IgD-negative memory B cell (primary cell): ENCODE measurements at regions not wholly inside any gene's neighbourhood (a gene's known extent, or its start where the extent isn't known, plus 50 kb on each side); places are given as distances from the start of the nearest gene placed in this dataset.

Experiments
- H3K27ac Mint-ChIP-seq, 3 donors: one replicate each; pipeline ENCODE4 v1.8.0; 2020 to 2022; ENCODE audit warnings: mild to moderate bottlenecking in 3 of 3, mixed read lengths in 3 of 3, moderate library complexity in 1 of 3
- H3K27me3 Mint-ChIP-seq: one replicate; pipeline ENCODE4 v1.8.0; 2021; ENCODE audit warnings: mixed read lengths
- H3K36me3 Mint-ChIP-seq: one replicate; pipeline ENCODE4 v1.8.0; 2020; ENCODE audit warnings: mild to moderate bottlenecking, mixed read lengths
- H3K4me1 Mint-ChIP-seq, 3 donors: one replicate each; pipeline ENCODE4 v1.8.0; 2020 to 2022; ENCODE audit warnings: mixed read lengths in 3 of 3, mild to moderate bottlenecking in 1 of 3
- H3K4me3 Mint-ChIP-seq, 4 donors: one replicate each; pipeline ENCODE4 v1.8.0; 2020 to 2022; ENCODE audit warnings: mild to moderate bottlenecking in 4 of 4, mixed read lengths in 4 of 4, moderate library complexity in 3 of 4
- H3K9me3 Mint-ChIP-seq, 3 donors: one replicate each; pipeline ENCODE4 v1.8.0; 2020 to 2021; ENCODE audit warnings: mixed read lengths in 3 of 3, mild to moderate bottlenecking in 1 of 3

- Mint-ChIP-seq H3K9me3 (peaks cover 8 to 22% (median 11%) of the 10 kb centered on the region in 3 donors), H3K36me3 (no peaks in the 10 kb centered on the region), H3K4me3 (no peak overlapping the region), H3K4me1 (no peaks in the 10 kb centered on the region), H3K27me3 (no peaks in the 10 kb centered on the region), H3K27ac (peak overlapping the region in 1 of 3 donors; percentile 17)
Measured at GRCh38 chr4:11894221-11894620, 465.5 kb upstream of the HS3ST1 start.

DNA sequence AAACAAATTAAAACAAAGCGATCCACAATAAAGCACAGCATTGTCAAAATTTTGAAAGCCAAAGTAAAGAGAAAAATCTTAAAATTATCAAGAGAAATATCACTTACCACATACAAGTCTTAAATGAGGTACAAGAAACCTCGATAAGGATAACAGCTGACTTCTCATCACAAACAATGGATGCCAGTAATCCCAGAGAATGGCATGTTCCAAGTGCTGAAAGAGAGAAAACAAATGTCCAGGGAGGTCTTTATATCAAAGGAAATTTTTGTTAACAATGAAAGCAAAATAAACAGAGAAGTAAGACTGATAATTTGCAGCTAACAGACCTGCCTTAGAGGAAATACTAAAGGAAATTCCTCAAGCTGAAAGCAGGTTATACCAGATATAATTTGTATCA, 460.4 kb upstream of the HS3ST1 start:
- Mint-ChIP-seq H3K4me1 (no peaks in the 10 kb centered on the region), H3K36me3 (no peaks in the 10 kb centered on the region), H3K9me3 (peaks cover 0 to 2% (median 1%) of the 10 kb centered on the region in 3 donors), H3K27me3 (no peaks in the 10 kb centered on the region), H3K4me3 (no peak overlapping the region), H3K27ac (no peak overlapping the region)

DNA sequence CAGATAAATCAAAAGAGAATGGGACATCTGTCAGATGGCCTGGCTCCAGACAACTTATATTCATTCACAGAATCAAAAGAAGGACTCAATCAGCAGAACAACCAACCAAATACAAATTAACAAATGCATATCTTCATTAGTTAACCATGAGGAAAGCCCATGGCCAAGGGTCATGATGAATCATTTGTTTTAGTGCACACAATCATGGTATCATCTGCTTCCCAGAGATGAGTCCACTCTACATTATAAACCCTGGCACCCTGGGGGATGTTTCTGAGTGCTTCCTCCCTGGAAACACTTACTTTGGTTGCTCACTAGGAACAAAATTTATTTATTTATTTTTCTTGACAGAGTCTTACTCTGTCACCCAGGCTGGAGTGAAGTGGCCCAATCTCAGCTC, 453.3 kb upstream of the HS3ST1 start:
- Mint-ChIP-seq H3K9me3 (peaks cover 0 to 2% (median 0%) of the 10 kb centered on the region in 3 donors), H3K27me3 (no peaks in the 10 kb centered on the region), H3K27ac (no peak overlapping the region), H3K4me1 (no peaks in the 10 kb centered on the region), H3K36me3 (no peaks in the 10 kb centered on the region), H3K4me3 (no peak overlapping the region)

DNA sequence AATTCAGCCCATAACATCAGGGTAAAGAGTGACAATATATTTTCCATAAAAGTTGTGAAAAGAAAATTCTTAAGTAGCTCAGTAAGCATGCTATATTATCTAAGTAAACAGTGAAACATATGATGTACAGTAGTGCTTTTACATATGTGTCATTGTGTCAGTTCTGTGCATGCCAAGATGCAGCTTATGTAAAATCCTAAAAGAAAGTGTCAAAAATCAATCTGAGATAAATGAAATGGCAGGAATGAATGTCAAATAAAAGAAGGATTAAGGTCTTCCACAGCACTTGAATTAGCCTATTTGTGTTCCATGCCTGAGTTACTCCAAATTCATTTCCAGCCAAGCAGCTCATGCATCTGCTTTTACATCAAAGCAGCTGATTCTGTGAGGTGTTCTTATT, 452.7 kb upstream of the HS3ST1 start:
- H3K4me3 Mint-ChIP-seq: no peak overlapping the region
- H3K36me3 Mint-ChIP-seq: peaks cover 2% of the 10 kb centered on the region
- H3K27ac Mint-ChIP-seq: no peak overlapping the region
- no peaks in the 10 kb centered on the region for H3K4me1 Mint-ChIP-seq
- peaks cover 3 to 5% (median 4%) of the 10 kb centered on the region in 3 donors for H3K9me3 Mint-ChIP-seq
- H3K27me3 Mint-ChIP-seq: no peaks in the 10 kb centered on the region

DNA sequence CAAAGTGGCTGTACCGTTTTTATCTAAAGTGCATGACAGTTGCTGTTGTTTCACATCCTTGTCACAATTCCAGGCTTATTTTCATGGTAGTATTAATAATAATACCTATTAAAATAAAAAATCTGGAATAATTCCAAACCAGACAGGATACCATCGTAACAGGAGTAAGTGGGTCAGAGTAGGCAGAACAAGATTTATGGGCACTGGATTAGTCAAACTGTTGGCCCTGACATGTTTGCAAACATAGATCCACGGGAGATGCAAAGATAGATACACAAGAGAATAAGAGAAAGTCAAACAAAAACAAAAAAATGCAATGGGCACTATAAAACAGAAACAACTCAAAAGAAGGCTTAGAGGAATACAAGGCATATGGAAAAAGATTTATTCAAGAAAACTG, 449.5 kb upstream of the HS3ST1 start:
- Mint-ChIP-seq H3K27me3 (no peaks in the 10 kb centered on the region), H3K36me3 (peaks cover 2% of the 10 kb centered on the region), H3K9me3 (peaks cover 4 to 5% (median 5%) of the 10 kb centered on the region in 3 donors), H3K27ac (no peak overlapping the region), H3K4me3 (no peak overlapping the region), H3K4me1 (no peaks in the 10 kb centered on the region)

DNA sequence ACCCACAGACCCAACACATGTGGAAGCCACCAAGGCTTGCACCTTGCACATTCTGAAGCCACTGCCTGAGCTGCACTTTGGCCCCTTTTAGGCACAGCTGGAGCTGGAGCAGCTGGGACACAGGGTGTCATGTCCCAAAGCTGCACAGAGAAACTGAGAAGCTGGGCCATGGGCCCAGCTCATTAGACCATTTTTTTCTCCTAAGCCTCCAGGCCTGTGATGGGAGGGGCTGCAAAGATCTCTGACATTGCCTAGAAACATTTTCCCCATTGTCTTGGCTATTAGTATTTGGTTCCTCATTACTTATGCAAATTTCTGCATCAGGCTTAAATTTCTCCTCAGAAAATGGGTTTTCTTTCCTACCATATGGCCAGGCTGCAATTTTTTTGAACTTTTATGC, 447.4 kb upstream of the HS3ST1 start:
- Mint-ChIP-seq H3K36me3 (peaks cover 2% of the 10 kb centered on the region), H3K4me3 (no peak overlapping the region), H3K9me3 (peaks cover 4 to 5% (median 5%) of the 10 kb centered on the region in 3 donors), H3K4me1 (no peaks in the 10 kb centered on the region), H3K27ac (no peak overlapping the region), H3K27me3 (no peaks in the 10 kb centered on the region)

DNA sequence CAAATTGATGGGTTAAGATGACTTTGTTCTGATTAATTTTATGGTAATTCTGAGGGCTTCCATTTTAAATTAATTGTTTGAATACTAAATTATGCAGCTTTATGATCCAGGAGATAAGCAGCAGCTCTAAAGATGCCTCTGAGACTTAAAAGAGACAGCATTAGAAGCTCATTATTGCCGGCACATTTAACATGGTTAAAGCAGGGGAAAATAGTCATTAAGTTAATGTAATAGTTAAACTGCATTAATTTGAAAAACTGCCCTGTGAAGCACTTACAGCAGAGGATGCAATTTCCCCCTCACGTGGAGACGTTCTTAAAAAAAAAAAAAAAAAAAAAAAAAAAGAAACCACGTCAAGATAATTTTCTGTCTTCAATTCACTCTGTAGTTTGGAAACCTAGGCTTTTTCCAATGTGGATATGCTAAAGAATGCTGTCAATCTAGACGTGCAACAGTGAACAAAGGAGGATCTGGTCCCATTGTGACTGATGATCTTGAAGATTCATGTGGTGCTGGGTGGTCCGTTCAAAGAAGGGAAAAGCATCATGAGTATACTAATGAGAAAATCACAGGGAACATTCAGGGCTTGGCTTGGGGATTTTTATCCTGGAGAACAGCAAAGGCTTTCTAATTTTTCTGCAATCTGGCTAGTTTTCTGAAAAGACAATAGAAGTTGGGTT, 440.6 kb upstream of the HS3ST1 start:
- H3K4me3 Mint-ChIP-seq: no peak overlapping the region
- H3K4me1 Mint-ChIP-seq: no peaks in the 10 kb centered on the region
- H3K36me3 Mint-ChIP-seq: no peaks in the 10 kb centered on the region
- H3K27ac Mint-ChIP-seq: no peak overlapping the region
- H3K9me3 Mint-ChIP-seq: peaks cover 0 to 1% (median 0%) of the 10 kb centered on the region in 3 donors
- no peaks in the 10 kb centered on the region for H3K27me3 Mint-ChIP-seq

DNA sequence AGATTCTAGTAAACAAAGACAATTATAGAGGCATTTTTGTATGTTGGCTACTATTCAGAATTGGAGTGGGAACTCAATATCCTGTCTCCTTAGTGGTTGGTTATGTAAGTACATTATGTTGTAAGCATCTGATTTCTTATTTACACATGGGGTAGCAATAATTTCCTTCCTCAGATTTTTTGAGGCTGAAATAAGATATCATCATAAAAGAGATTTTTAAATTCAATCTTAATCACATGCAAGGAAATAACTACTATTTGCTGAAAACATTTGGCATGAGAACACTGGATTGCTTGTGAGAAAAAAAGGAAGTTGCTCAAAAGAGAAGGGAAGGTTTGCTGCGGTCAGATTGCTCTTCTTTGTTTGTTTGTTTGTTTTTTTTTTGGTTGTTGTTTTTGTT, 437.7 kb upstream of the HS3ST1 start:
- Mint-ChIP-seq H3K4me1 (no peaks in the 10 kb centered on the region), H3K4me3 (no peak overlapping the region), H3K9me3 (peaks cover 0 to 2% (median 1%) of the 10 kb centered on the region in 3 donors), H3K27me3 (no peaks in the 10 kb centered on the region), H3K36me3 (no peaks in the 10 kb centered on the region), H3K27ac (no peak overlapping the region)

DNA sequence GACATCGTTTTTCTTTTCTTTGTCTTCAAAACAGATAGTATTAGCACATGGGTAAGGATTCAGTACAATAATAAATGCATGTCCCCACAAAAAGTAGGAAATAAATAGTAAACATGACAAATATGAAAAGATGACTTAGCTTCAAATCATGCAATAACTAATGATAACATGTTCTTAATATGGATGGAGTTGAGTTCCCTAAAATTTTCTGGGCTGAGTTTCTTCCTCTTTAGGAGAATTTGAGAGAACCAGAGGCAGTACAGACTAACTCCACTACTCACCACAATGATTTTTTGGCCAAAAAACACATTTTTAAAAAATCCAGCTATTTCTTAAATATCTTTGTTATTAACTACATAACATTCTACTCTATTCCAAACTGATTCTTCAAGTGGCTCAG, 432.3 kb upstream of the HS3ST1 start:
- no peaks in the 10 kb centered on the region for H3K36me3 Mint-ChIP-seq
- no peaks in the 10 kb centered on the region for H3K4me1 Mint-ChIP-seq
- H3K27ac Mint-ChIP-seq: no peak overlapping the region
- peaks cover 0 to 2% (median 1%) of the 10 kb centered on the region in 3 donors for H3K9me3 Mint-ChIP-seq
- no peak overlapping the region for H3K4me3 Mint-ChIP-seq
- no peaks in the 10 kb centered on the region for H3K27me3 Mint-ChIP-seq

- Mint-ChIP-seq H3K36me3 (no peaks in the 10 kb centered on the region), H3K27ac (no peak overlapping the region), H3K27me3 (no peaks in the 10 kb centered on the region), H3K4me1 (no peaks in the 10 kb centered on the region), H3K9me3 (peaks cover 0 to 1% (median 0%) of the 10 kb centered on the region in 3 donors), H3K4me3 (no peak overlapping the region)
Measured at GRCh38 chr4:11857881-11858280, 429.2 kb upstream of the HS3ST1 start.

- Mint-ChIP-seq H3K36me3 (no peaks in the 10 kb centered on the region), H3K27ac (no peak overlapping the region), H3K9me3 (no peaks in the 10 kb centered on the region), H3K4me3 (no peak overlapping the region), H3K4me1 (no peaks in the 10 kb centered on the region), H3K27me3 (peaks cover 1% of the 10 kb centered on the region)
Measured at GRCh38 chr4:11847167-11847566, 418.5 kb upstream of the HS3ST1 start.

DNA sequence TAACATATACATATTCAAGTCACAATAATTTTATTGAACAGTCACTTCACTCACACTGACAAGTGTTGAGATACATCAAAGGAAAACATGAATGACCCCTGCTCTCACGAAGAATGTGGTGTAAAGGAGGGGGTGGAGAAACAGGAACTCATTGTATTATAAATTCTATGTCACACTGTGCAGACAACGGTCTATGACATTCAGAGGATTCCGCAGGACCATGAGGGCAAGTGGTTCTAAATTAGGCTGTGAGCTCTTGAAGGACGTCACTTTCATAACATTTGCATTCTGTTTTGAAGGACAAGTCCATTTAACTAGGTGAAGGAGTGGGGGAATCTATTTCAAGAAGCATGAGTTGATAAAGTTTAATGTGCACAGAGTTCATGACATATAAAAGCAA, 415.2 kb upstream of the HS3ST1 start:
- Mint-ChIP-seq H3K4me1 (no peaks in the 10 kb centered on the region), H3K36me3 (no peaks in the 10 kb centered on the region), H3K4me3 (no peak overlapping the region), H3K27me3 (peaks cover 1% of the 10 kb centered on the region), H3K27ac (no peak overlapping the region), H3K9me3 (no peaks in the 10 kb centered on the region)

DNA sequence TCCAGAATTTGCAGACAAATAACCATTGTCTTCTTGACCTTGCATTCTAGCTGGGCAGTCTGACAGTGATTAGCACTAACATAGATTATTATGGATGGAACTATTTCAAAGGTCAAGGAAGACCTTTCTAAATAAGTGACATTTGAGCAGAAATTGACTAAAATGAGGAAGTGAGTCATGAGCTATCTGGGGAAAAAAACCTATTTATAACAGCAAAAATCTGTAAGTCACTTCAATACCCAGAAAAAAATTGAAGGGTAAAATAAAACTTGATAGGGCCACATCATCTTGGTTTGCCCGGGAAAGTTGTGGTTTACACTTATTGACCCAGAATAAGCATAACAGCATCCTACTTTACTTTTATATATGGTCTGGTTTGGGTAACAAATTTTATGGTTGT, 414.6 kb upstream of the HS3ST1 start:
- no peak overlapping the region for H3K4me3 Mint-ChIP-seq
- H3K36me3 Mint-ChIP-seq: no peaks in the 10 kb centered on the region
- no peaks in the 10 kb centered on the region for H3K9me3 Mint-ChIP-seq
- peaks cover 1% of the 10 kb centered on the region for H3K27me3 Mint-ChIP-seq
- H3K4me1 Mint-ChIP-seq: no peaks in the 10 kb centered on the region
- no peak overlapping the region for H3K27ac Mint-ChIP-seq

DNA sequence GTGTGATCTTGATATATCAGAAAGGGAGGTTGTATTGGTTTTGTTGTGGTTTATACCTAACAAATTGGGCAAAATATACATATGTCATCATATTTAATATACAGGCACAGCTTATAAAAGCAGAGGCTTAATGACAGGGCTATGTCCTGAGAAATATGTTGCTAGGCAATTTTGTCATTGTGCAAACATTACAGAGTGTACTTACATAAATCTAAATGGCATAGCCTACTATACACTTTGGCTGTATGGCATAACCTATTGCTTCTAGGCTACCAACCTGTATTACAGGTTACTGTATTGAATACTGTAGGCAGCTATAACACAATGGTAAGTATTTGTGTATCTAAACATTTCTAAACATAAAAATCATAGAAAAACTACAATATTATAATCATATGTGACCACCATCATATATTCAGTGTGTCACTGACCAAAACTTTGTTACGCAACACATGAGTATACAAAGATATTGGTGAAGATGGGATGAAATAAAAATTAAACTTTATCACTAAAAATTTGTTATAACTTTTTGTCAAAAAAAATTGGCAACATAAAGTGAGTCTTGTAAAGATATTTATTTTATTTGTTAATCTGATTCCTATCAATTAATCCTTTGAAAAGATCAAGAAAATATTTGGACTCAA, 414.0 kb upstream of the HS3ST1 start:
- Mint-ChIP-seq H3K4me3 (no peak overlapping the region), H3K27ac (no peak overlapping the region), H3K27me3 (peaks cover 1% of the 10 kb centered on the region)

GRCh38 chr4:11839889-11840288, 411.2 kb upstream of the HS3ST1 start:
- H3K4me3 Mint-ChIP-seq: no peak overlapping the region
- H3K36me3 Mint-ChIP-seq: no peaks in the 10 kb centered on the region
- H3K4me1 Mint-ChIP-seq: no peaks in the 10 kb centered on the region
- H3K27ac Mint-ChIP-seq: no peak overlapping the region
- H3K27me3 Mint-ChIP-seq: peaks cover 1% of the 10 kb centered on the region
- no peaks in the 10 kb centered on the region for H3K9me3 Mint-ChIP-seq

More for the DNA sequence above, 414.0 kb upstream of the HS3ST1 start:
- Mint-ChIP-seq H3K36me3 (no peaks in the 10 kb centered on the region), H3K4me1 (no peaks in the 10 kb centered on the region), H3K9me3 (no peaks in the 10 kb centered on the region)

DNA sequence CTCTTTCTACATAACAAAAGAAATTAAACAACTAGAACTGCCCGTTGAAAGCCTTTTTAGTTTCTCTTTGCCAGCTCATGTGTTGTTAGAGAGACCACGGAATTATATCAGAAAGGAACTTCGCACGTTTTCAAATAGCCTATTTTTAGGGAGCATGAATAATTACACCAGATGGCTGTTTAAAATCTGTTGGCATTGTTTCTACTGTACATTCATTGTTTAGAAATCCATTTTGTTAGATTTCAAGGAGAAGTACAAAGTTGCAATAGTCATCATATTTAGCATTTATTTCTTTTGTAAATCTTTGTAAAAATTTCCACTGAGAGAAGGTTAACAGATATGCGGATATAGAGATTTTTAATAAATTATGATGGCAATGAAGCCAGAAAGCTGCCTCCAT, 403.0 kb upstream of the HS3ST1 start:
- H3K9me3 Mint-ChIP-seq: peaks cover 0 to 3% (median 1%) of the 10 kb centered on the region in 3 donors
- H3K36me3 Mint-ChIP-seq: no peaks in the 10 kb centered on the region
- H3K27ac Mint-ChIP-seq: no peak overlapping the region
- peaks cover 2% of the 10 kb centered on the region for H3K27me3 Mint-ChIP-seq
- no peaks in the 10 kb centered on the region for H3K4me1 Mint-ChIP-seq
- H3K4me3 Mint-ChIP-seq: no peak overlapping the region
